ENCODE measurements at regions not wholly inside any gene's neighbourhood (a gene's known extent, or its start where the extent isn't known, plus 50 kb on each side); places are given as distances from the start of the nearest gene placed in this dataset.

- no peak for DNase-seq
Measured at GRCh38 chr9:95756101-95756500, 119.4 kb upstream of the ERCC6L2 start.

GRCh38 chr9:95755421-95755730, 120.1 kb upstream of the ERCC6L2 start:
- DNase-seq: no peak

- DNase-seq: no peak
Measured at GRCh38 chr9:95754533-95755420, 120.7 kb upstream of the ERCC6L2 start.

- no peak for DNase-seq
Measured at GRCh38 chr9:95753762-95754465, 121.6 kb upstream of the ERCC6L2 start.

GRCh38 chr9:95752129-95752731, 123.3 kb upstream of the ERCC6L2 start:
- no peak for DNase-seq

- no peak for DNase-seq
Measured at GRCh38 chr9:95751520-95751790, 124.0 kb upstream of the ERCC6L2 start.

- peak; percentile 65 for DNase-seq
Measured at GRCh38 chr9:95750725-95751519, 124.6 kb upstream of the ERCC6L2 start.

GRCh38 chr9:95749493-95749892, 126.0 kb upstream of the ERCC6L2 start:
- no peak for DNase-seq

- no peak for DNase-seq
Measured at GRCh38 chr9:95746408-95747180, 128.9 kb upstream of the ERCC6L2 start.

- DNase-seq: no peak
Measured at GRCh38 chr9:95742821-95743220, 132.7 kb upstream of the ERCC6L2 start.

GRCh38 chr9:95741631-95742030, 133.9 kb upstream of the ERCC6L2 start:
- DNase-seq: no peak

GRCh38 chr9:95740217-95741004, 135.1 kb upstream of the ERCC6L2 start:
- peak; percentile 35 for DNase-seq

GRCh38 chr9:95738438-95738837, 137.1 kb upstream of the ERCC6L2 start:
- no peak for DNase-seq

GRCh38 chr9:95736891-95737522, 138.5 kb upstream of the ERCC6L2 start:
- DNase-seq: no peak

GRCh38 chr9:95736370-95736769, 139.1 kb upstream of the ERCC6L2 start:
- peak; percentile 5 for DNase-seq

GRCh38 chr9:95735701-95736100, 139.8 kb upstream of the ERCC6L2 start:
- DNase-seq: no peak

- DNase-seq: no peak
Measured at GRCh38 chr9:95733741-95734666, 141.5 kb upstream of the ERCC6L2 start.

GRCh38 chr9:95732802-95733688, 142.4 kb upstream of the ERCC6L2 start:
- no peak for DNase-seq

GRCh38 chr9:95731876-95732275, 143.6 kb upstream of the ERCC6L2 start:
- DNase-seq: no peak

Measured in activated CD4-positive, alpha-beta T cell treated with anti-CD3 and anti-CD28 coated beads, Interleukin-10, Interleukin-2, amounts not matched to agents 100 ng/mL and 50 ng/mL, durations not matched to agents 16 hours and 8 hours (primary cell).